HG02981 (cell line): ENCODE measurements at regions not wholly inside any gene's neighbourhood (a gene's known extent, or its start where the extent isn't known, plus 50 kb on each side); places are given as distances from the start of the nearest gene placed in this dataset.

ENCODE experiments used
- ATAC-seq: cut with Tn5 transposase; IDR thresholded peaks from one replicate; pipeline ENCODE4 v1.9.1; 2021; ENCODE audit warnings: mild to moderate bottlenecking, moderate library complexity; ENCODE audit not compliant: unreplicated experiment

DNA sequence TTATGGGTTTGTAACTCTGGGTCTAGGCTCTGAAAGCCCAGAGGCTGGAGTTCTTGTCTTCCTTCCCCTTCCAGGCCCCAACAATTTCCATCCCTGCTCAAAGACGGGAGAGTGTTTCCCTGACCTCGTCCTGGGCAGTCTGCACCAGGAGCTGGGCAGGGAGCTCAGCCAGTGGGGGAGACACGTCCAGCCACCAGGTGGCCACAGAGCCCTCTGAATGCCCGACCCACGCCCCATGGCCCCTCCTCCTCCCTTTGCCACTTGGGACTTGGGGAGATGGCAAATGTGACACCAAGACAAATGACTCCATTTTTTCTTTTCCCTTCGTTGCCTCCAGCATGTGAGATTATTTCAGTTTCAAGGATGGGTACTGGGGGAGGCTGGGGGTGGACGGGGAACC, 159.9 kb upstream of the AJAP1 start:
- ATAC-seq: no peak

DNA sequence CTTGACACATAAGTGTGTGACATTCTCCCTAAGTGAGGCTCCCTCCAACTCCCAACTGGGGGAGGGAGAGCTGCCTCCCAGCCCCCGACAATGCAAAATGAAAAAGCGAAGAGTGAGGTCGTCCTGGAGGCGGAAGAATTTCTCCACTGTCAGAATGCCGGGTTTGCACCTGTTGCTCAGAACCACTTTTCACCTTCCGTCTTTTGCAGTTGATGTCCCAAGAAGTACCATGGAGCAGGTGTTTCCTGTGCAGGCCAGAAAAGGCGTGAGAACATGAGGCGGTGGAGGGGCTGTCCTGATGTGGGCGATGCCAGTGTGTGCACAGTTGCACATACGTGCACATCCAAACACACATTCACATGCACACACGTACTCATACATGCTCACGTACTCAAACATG, 158.6 kb upstream of the AJAP1 start:
- ATAC-seq: no peak

DNA sequence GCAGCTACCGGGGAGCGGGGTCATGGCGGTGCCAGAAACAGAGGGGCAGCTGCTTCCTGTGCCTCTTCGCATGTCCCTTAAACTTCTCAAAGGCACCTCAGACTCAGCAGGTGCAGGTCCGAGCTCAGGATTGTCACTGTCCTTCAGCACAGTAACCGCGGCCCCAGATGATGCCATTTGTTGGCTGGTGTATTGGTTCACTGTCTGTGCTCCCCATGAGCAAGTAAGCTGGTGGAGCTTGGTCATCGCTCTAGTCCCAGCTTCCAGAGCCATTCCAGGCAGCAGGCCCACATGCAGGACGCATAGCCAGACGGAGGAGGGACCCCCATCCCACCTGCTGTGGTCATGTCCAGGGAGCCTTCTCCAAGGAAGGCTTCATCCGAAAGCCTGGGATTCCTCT, 154.0 kb upstream of the AJAP1 start:
- no peak for ATAC-seq

GRCh38 chr1:4506591-4506990, 147.8 kb upstream of the AJAP1 start:
- no peak for ATAC-seq

DNA sequence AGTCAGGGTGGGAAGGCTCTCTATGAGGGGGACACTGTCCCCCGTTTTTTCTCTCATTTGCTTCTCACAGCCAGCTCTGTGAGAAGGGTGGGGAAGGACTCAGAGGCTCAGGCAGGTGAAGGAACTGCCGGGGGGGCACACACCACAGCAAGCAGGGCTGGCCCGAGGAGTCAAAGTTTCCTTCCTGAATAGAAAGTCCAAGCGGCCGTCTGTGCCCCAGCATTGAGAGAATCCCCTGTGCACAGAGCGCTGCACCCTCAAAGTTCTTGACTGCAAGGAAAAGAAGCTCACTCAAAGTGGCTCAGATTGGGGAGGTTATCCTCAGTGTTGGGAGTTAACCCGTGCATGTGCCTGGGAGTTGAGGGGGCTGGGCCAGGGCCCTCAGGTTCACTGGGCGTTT, 145.2 kb upstream of the AJAP1 start:
- ATAC-seq: no peak

DNA sequence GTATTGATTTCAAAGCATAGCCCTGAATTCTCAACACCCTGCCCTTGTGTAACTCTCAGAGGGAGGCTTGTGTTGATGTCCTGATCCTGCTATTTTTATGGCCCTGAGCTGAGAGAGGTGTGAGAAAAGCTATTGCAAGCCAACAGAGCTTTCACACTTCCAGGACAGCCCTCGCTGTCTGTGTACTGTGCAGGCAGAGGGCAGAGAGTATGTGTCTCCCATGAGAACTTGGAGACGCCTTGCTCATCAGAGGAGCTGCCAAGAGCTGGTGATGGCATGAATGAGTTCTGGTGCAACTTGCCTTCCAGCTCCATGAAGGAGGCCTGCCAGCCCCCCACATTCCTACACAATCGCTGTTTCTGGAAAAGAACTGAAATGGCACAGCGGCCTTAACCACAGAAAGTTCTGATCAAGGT, 144.1 kb upstream of the AJAP1 start:
- no peak for ATAC-seq

- ATAC-seq: no peak
Observed at GRCh38 chr1:4511374-4511773, 143.0 kb upstream of the AJAP1 start.

DNA sequence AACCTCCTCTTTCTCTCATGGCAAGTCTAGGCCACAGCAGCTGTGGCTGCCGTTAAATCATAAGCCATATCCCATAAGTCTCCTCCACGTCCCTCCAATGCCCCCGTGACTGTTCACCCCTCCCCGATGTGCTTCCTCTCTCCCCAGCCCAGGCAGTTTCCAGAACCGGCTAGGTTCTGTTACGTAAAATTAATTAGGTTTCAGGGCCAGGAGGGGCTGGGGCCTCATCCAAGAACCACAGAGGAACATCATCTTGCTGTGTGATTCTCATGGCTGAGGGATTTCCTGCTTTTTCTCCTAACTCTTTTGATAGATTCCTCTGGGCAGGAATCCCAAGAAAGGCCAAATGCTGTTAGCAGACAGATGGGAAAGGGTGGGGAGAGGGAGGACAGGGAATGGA, 141.8 kb upstream of the AJAP1 start:
- ATAC-seq: no peak

DNA sequence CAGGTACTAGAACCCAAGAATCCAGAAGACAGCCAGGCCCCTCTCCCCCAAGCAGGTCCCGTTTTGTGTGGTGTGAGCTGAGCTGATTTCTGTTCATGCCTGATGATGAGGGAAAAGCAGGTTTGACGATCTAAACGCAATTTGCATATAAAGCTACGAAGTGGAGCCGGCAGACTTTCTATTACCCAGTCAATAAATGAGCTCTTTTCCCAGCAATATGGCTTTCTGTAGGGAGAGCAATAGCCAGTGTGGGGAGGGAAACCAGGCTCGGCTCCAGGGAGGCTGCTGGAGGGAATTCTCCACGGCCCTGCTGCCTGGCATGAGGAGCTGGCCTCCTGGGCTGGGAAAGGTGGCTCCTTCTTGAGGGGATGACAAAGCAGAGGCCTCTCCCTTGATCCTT, 140.7 kb upstream of the AJAP1 start:
- no peak for ATAC-seq

GRCh38 chr1:4515727-4516289, 138.6 kb upstream of the AJAP1 start:
- ATAC-seq: no peak

DNA sequence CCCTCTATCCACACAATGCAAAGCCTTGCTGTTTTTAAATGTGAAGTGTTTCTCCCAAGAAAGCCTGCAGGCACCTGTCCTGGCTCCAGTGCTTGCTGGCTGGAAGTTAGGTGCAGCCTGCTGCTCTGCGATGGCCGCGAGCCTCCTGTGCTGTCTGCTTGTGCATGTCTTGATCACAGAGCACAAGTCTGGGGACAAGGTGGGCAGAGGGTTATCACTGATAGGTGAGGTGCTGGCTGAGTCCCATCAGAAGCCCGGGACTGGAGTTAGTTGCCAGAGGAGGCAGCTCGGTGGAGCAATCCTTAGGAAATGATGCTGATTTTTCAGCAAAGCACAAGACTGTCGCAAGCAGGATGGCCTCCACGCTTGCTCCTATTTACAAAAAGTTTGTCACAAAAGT, 137.8 kb upstream of the AJAP1 start:
- no peak for ATAC-seq

- ATAC-seq: no peak
Observed at GRCh38 chr1:4517186-4517954, 137.0 kb upstream of the AJAP1 start.

DNA sequence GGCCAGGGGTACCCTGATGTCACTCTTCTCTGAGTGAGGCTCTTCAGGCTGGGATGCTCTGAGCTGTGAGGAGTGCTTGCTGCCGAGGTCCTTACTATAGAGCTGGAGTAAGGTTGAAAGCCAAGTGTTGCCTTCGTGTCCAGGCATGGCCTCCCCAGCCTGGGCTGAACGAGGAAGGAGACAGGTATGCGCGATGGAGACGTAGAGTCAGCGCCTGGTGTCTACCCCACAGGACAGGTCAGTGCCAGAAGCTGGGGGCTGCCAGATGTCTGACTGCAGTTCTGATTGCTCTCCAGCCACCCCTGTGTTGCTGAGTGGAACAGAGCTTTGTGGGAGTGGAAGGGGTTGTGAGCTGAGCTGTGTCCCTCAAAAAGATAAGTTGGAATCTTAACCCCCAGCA, 135.8 kb upstream of the AJAP1 start:
- ATAC-seq: no peak

DNA sequence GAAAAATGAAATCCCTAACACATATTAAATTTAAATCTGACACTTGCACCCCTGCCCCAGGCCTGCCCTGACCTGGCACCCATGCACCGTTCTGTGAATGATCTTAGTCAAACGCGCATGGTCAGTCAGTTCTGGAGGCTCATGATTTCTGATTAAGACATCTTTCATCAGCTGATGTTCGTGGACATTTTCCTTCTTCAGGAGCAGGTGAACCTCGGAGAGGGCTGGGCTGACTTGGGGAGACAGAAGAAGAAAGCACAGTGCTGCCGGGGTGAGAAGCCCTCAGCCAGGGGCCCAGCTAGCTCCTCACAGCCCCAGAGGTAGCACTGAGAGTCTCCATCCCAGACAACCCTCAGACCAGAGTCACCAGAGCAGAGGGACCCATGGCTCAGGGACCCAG, 134.5 kb upstream of the AJAP1 start:
- ATAC-seq: no peak

GRCh38 chr1:4523551-4523950, 130.9 kb upstream of the AJAP1 start:
- ATAC-seq: no peak

- ATAC-seq: no peak
Observed at GRCh38 chr1:4526747-4527146, 127.7 kb upstream of the AJAP1 start.

- no peak for ATAC-seq
Observed at GRCh38 chr1:4527819-4528218, 126.6 kb upstream of the AJAP1 start.

- ATAC-seq: no peak
Observed at GRCh38 chr1:4528590-4528989, 125.8 kb upstream of the AJAP1 start.

DNA sequence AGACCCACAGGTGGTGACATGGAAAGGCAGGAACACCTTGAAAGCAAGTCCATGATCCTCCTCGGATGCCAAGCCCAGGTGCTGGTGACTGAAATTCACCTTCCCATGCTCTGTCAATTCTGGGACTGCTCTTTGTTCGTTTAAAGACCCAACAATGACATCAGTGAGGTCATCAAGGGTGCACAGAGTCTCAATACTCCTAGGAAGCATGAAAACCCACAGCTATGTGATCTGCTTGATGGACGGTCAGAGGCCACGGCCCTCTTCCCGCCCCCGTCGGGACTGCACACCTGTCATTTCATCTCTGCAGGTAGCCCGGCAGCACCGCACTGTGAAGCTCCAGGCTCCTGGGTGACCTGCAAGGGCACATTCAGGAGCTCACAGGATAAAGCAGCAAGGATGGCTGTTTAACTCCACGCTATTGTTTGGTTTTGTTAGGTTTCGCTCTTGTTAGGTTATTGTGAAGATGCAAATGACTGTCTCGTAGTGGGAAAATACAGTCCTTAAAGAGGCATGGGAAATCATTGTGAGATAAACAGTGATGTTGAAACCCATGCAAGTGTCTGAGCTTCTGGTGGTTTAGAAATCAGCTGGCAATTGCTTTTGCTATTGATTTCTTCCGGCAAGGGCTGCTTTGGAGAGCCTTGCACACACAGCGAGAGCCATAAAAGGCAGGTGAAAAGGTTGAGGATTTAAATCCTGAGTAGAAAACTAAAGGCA, 124.8 kb upstream of the AJAP1 start:
- ATAC-seq: no peak

- ATAC-seq: no peak
Observed at GRCh38 chr1:4530166-4530785, 124.1 kb upstream of the AJAP1 start.

DNA sequence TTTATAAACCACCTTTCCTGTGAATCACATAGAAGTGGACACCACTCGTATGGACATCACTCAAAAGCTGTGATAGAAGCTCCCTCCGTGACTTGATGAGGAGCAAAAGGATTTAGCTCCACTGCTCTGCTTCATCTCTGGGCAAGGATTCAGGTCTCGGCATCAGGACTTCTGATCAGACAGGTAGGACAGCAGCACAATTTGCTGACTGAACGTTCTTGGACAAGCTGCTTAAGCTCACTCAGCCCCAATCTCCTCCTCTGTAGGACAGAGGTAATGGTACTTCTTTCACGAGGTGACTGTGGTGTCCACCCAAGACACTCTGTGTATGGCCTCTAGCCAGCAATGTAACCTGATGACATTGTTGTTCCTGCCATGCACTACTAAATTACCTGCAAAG, 122.6 kb upstream of the AJAP1 start:
- no peak for ATAC-seq

DNA sequence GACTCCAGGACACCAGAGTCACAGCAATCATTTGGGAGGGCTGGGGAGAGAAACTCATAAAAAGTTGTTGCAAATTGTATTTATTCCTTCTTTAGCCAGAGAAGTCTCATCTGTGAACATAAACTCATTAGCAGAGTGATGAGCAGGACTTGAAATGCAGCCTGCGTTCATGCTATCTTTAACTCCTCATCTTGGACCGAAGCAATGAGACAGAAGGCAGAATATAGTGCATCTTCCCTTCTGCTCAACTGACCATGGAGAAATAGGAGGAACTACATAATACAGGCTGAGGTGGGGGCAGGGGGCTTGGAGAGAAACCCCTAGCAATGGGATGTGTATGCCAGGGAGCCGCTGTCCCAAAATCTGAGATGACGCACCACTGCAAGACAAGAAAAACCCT, 121.8 kb upstream of the AJAP1 start:
- no peak for ATAC-seq
